ENCODE measurements at regions not wholly inside any gene's neighbourhood (a gene's known extent, or its start where the extent isn't known, plus 50 kb on each side); places are given as distances from the start of the nearest gene placed in this dataset.
A peak's percentile ranks its signal among the peaks of the same experiment; 100 is the strongest.

DNA sequence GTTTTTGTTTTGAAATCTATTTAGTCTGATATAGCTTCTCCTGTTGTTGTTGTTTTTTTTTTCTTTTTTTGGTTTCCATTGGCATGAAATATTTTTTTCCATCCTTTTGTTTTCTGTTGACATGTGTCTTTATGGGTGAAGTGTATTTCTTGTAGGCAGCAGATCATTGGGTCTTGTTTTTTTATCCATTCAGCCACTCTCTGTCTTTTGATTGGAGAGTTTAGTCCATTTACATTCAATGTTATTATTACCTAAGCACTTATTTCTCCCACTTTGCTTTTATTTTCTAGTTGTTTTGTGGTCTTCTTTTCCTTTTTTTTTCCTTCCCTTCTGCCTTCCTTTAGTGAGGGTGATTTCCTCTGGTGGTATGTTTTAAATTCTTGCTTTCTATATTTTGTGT is 193.6 kb upstream of the TMEM260 start:
- no peaks in the 10 kb centered on the region for H3K4me1 ChIP-seq
- H3K27me3 ChIP-seq: no peaks in the 10 kb centered on the region
- intact Hi-C loops (cut with DNase I): no loop called here
- TF ChIP-seq, protein P1, sequence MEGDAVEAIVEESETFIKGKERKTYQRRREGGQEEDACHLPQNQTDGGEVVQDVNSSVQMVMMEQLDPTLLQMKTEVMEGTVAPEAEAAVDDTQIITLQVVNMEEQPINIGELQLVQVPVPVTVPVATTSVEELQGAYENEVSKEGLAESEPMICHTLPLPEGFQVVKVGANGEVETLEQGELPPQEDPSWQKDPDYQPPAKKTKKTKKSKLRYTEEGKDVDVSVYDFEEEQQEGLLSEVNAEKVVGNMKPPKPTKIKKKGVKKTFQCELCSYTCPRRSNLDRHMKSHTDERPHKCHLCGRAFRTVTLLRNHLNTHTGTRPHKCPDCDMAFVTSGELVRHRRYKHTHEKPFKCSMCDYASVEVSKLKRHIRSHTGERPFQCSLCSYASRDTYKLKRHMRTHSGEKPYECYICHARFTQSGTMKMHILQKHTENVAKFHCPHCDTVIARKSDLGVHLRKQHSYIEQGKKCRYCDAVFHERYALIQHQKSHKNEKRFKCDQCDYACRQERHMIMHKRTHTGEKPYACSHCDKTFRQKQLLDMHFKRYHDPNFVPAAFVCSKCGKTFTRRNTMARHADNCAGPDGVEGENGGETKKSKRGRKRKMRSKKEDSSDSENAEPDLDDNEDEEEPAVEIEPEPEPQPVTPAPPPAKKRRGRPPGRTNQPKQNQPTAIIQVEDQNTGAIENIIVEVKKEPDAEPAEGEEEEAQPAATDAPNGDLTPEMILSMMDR (IDR thresholded peaks at IDR 0.05): no peak
- peaks cover 0 to 23% of the 10 kb centered on the region in 2 donors for H3K9me3 ChIP-seq
- no peaks in the 10 kb centered on the region for H3K36me3 ChIP-seq
- no peak overlapping the region for H3K4me3 ChIP-seq
- no peak for DNase-seq (ENCODE audit: low spot score in 2 of 2)
- H3K27ac ChIP-seq: no peak overlapping the region

DNA sequence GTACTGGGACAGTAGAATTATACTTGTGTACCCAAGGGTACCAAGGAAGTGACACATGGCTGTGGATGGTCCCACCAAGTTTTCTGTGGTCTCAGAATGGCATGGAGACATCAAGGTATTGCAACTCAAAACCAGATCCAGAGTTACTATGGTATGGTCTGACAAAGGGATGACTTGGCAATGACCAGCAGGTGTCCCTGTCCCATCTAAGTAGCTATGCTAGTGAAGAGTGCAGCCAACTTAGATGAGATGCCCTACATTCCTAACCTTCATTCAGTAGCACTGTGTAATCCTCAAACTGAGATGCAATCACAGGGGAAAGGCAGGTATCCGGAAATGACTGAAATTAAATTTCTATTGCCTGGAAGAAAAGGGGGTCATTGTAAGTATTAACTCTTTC is 188.7 kb upstream of the TMEM260 start:
- H3K27me3 ChIP-seq: no peaks in the 10 kb centered on the region
- TF ChIP-seq, protein P1 (IDR thresholded peaks at IDR 0.05): no peak
- H3K27ac ChIP-seq: no peak overlapping the region
- intact Hi-C loops (cut with DNase I): no loop called here
- H3K4me3 ChIP-seq: no peak overlapping the region
- no peaks in the 10 kb centered on the region for H3K36me3 ChIP-seq
- H3K9me3 ChIP-seq: peaks cover 0 to 11% of the 10 kb centered on the region in 2 donors
- no peak for DNase-seq (ENCODE audit: low spot score in 2 of 2)
- H3K4me1 ChIP-seq: no peaks in the 10 kb centered on the region

- Histone ChIP-seq H3K36me3 (no peaks in the 10 kb centered on the region), H3K4me1 (no peaks in the 10 kb centered on the region), H3K9me3 (no peaks in the 10 kb centered on the region), H3K27ac (no peak overlapping the region), H3K4me3 (no peak overlapping the region), H3K27me3 (no peaks in the 10 kb centered on the region)
- TF ChIP-seq, protein P1 (IDR thresholded peaks at IDR 0.05): no peak
- DNase-seq (ENCODE audit: low spot score in 2 of 2): no peak
- intact Hi-C loops (cut with DNase I): no loop called here
Observed at GRCh38 chr14:56394826-56395530, 184.6 kb upstream of the TMEM260 start.

- no peaks in the 10 kb centered on the region for H3K36me3 ChIP-seq
- TF ChIP-seq, protein P1 (IDR thresholded peaks at IDR 0.05): no peak
- no peaks in the 10 kb centered on the region for H3K27me3 ChIP-seq
- H3K4me3 ChIP-seq: no peak overlapping the region
- no peaks in the 10 kb centered on the region for H3K4me1 ChIP-seq
- H3K27ac ChIP-seq: no peak overlapping the region
- H3K9me3 ChIP-seq: no peaks in the 10 kb centered on the region
- DNase-seq (ENCODE audit: low spot score in 2 of 2): no peak
- intact Hi-C loops (cut with DNase I): no loop called here
Observed at GRCh38 chr14:56400109-56400825, 179.3 kb upstream of the TMEM260 start.

DNA sequence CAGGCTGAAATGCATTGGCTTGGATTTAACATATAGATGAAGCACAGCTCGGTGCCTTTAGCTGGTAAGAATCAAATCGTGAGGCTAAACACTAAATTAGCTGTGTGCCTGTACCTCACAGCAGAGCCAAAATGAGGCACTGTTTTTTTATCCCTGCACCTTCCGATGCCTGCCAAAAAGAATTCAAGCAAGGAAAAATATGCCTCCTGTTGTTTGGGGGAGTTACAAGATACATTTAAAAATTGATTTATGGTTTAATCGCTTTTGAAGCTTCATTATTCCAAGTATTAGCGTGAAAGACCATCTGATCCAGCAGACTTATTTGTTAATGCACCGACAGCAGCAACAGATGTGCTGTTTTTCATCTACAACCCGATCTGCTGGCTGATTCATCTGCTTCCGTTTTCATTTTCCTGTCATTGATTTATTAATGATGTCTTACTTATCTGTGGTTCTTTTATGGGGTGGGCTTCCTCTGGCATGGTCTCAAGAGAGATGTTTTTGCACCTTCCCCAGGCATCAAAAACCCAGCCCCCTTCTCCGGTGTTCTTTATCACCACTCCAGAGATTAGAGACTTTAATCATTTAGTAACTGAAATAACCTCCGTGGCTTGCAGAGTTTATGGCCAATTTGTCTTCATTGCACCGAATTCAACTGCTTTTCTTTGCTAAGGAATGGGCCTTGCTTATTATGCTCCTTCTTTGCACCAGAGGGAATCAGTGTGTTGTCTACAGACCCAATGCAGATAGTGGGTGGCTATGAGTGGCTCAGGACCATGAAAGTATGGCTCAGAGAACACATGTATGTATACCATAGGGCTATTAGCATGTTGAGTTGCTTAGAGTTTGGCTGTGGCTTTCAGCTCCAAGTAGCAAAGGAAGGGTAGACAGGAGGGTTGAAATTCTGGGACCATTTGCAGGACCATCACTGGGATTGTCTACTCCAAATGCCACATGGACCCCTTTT is 166.8 kb upstream of the TMEM260 start:
- Histone ChIP-seq H3K27me3 (no peaks in the 10 kb centered on the region), H3K27ac (no peak overlapping the region), H3K9me3 (no peaks in the 10 kb centered on the region), H3K4me3 (peak overlapping the region in 1 of 2 donors; percentile 13), H3K4me1 (no peaks in the 10 kb centered on the region), H3K36me3 (no peaks in the 10 kb centered on the region)
- intact Hi-C loops (cut with DNase I): no loop called here
- TF ChIP-seq, protein P1 (IDR thresholded peaks at IDR 0.05): no peak
- no peak for DNase-seq (ENCODE audit: low spot score in 2 of 2)
